Effector CD4-positive, alpha-beta T cell (primary cell): ENCODE measurements at regions not wholly inside any gene's neighbourhood (a gene's known extent, or its start where the extent isn't known, plus 50 kb on each side); places are given as distances from the start of the nearest gene placed in this dataset.
"Not testable (repeated sequence)": the region's sequence is repeated elsewhere in the genome, so short reads cannot be mapped to it uniquely, and the experiment has no call there.

Source experiments
- DNase-seq: peaks from one replicate; pipeline ENCODE4 v3.0.0-alpha.2; 2020

DNA sequence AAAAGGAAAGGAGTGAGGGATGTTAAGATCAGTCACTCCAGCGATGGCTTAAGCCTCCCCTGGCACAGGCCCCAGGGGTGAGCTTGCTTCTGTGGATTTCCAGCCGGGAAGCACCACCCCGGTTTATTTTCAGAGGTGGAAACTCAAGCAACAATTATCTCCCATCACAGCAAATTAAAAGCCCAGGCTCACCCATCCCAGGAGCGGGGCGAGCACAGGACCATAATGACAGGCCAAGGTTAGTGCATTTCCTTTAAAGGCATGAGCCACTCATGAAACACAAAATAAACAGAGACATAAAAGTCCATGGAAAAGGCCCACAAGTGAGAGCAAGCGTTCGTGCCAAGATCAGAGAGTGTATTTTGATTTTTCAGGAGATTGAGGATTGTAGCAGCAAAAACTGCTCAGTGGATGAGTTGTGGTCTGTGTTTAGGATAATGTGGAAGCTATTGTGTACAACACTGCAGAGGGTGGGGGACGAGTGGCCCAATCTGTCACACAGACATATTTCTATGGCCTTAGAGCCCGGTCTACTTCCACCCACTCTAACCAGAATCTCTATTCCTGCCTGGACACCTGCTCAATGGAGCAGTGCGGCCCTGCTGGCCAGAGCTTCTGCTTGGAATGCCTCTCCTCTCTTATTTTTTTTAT, 111.4 kb upstream of the CDC42EP3 start:
- DNase-seq, result no peak

DNA sequence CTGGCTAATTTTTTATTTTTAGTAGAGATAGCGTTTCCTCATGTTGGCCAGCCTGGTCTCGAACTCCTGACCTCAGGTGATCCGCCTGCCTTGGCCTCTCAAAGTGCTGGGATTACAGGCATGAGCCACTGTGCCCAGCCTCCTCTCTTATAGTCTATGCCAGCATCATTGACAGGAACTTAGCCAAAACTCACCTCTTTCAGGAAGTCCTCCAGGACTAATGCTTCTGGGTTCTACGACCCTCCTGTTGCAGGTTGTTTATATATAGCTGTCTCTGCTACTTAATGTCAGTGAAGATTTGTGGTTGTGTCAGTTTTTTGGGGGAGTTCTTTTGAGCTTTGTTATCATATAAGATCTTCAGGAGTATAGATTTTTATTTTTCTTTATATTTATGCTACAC, 112.1 kb upstream of the CDC42EP3 start:
- DNase-seq, result no peak

DNA sequence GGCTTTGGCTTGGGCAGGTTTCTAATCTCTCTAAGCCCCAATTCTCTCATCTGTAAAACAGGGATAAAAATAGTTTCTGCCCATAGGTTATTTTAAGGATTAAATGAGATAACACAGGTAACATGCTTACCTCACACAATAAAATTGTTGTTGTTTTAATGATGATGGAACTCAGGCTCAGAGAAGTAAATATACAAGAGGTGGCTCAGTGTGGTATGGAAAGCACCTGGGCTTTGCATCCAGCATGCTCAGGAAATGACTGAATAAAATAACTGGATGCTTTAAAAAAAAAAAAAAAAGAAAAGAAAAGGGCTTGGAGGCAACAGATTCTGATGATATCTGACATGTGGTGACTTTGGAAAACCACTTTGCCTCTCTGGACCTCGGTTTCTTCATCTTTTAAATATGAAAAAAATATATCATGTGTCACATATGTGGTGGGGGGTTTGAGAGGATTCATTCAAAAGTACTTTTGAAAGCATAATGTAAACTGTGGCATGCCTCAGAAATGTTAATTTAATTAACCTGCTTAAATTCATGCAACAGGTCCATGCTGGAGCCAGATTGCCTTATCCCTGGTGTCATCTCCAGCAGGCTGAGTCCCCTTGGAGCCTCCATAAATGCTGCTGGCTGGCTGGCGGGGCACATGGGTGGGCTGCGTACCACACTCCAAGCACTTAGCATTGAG, 112.8 kb upstream of the CDC42EP3 start:
- no peak for DNase-seq

DNA sequence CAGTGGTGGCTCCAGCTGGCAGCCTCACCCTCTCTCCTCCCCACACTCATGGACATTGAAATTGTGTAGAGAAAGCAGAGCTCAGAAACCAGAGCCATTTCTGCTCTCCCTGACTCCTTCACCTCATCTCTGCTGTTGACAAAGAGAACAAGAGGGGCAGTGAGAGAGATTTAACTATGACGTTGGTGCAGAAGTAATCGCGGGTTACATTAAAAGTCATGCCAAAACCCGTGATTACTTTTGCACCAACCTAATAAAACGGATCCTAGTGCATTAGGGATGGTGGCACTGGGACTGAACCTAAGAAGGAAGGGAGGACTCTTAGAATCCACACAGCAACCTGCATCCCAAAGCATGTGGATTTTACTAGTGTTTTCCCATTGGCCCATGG, 113.3 kb upstream of the CDC42EP3 start:
- DNase-seq, result no peak

DNA sequence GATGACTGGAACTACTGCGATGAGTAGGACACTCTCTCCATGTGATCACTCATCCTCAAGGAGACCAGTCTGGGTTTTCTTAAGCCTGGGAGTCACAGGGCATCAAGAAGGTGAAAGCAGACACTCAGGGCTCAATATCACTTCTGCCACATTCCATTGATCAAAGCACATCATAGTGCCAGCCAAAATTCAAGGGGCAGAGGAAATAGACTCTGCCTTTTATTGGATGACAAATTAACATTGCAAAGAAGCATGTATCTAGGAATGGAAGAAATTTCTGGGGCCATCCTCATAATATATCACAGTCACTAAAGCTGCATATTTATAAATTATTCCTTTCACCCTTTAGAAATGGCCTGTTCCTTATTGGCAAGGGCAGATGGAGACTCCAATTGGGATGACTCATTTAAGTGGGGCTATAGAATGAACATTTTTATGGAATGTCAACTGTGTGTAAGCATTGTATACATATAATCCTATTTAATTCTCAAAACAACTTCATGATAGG, 114.8 kb upstream of the CDC42EP3 start:
- DNase-seq, result no peak

DNA sequence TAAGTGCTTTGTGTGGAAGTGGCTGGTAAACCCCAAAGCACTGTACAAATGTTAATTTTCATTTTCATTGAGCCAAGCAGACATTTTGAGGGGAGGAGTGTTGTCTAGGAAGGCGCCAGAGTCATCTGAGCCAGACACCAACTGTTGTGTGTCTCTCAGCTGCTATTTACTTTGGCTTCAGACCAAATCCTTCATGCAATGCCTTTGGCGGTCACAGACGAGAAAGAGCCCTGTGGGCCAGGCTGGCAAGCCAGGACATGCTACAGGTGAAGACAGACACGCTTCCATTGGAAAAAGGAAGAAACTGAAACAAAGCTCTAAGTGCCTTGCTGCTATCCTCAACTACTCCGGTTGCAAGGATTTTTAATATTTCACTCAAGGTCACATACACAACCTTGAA, 115.4 kb upstream of the CDC42EP3 start:
- no peak for DNase-seq

DNA sequence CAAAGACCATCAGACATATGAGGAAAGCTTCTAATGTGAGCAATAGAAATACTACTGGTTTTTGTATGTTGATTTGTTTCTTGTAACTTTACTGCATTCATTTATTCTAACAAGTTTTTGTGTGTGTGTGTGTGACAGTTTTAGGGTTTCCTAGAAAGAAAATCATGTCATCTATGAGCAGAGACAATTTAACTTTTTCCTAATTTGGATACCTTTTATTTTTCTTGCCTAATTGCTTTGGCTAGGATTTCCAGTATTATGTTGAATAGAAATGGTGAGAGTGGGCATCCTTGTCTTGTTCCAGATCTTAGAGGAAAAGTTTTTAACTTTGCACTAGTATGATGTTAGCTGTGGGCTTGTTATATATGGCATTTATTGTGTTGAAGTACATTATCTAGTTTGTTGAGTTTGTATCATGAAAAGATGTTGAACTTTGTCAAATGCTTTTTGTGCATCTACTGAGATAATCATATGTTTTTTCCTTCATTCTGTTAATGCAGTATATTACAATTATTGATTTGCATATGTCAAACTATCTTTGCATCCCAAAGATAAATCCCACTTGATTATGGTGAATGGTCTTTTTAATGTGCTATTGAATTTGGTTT, 117.3 kb upstream of the CDC42EP3 start:
- DNase-seq, result no peak

DNA sequence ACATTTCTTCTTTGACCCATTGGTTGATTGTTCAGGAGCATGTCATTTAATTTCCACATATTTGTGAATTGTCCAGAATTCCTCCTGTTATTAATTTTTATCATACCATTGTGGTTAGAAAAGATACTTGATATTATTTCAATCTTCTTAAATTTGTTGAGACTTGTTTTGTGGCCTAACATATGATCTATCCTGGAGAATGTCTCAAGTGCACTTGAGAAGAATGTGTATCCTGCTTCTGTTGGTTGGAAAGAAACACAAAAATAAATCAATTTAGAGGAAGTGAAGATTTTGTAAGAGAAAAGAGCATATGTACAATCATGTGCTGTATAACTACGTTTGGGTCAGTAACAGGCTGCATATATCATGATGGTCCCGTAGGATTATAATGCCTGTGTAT, 118.6 kb upstream of the CDC42EP3 start:
- no peak for DNase-seq

DNA sequence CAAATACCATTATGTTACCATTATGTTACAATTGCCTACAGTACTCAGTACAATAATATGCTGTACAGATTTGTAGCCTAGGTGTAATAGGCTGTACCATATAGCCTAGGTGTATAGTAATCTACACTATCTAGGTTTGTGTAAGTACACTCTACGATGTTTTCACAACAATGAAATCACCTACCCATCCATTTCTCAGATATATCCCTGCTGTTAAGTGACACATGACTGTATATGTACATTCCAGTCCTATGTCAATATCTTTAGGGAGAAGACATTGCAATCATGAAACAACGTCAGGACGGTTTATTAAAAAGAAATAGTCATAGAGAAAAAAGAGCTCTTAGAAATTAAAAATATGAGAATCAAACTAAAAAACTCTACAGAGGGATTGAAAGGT, 119.0 kb upstream of the CDC42EP3 start:
- no peak for DNase-seq

DNA sequence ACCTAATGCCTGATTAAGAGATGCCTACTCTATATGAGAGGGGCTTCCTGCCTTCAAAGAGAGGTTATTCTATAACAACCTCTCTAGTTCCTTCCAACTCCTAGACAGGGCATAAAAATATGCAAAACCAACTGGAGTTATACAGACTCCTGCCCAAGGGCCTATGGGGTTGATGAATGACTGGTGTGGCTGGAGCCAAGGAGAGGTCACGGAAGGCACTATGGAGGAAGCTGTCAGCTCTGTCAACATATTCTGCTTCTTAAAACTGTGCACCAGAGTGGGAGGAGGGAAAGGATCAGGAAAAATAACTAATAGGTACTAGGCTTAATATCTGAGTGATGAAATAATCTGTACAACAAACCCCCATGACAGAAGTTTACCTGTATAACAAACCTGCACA, 120.9 kb upstream of the CDC42EP3 start:
- DNase-seq, result no peak

DNA sequence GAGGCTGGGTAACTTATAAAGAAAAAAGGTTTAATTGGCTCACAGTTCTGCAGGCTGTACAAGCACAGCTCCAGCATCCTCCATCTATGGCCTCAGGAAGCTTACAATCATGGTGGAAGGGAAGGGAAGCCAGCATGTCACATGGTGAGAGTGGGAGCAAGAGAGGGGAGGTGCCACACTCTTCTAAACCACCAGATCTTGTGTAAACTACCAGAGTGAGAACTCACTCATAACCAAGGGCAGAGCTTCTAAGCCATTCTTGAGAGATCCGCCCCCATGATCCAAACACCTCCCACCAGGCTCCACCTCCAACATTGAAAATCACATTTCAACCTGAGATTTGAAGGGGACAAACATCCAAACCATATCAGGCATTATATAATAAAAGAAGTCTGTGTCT, 121.6 kb upstream of the CDC42EP3 start:
- no peak for DNase-seq

DNA sequence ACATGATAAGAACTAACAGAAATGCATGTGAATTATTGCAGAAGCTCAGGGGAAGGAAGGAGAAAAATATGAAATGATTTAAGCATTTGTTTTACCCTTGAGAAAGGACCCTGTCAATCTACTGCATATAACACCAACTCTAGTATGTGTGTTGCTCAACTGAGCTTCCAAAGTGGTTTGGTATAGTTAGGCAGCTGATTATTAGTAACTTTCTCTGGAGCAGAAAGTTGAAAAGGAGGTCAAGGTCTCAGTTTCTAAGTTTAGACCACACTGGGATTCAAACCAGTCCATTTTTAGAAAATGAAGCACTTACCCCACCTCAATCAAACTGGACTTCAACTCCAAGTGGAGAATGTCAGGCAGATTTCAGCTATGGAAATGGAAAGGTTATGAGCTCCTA, 123.3 kb upstream of the CDC42EP3 start:
- DNase-seq, result no peak

DNA sequence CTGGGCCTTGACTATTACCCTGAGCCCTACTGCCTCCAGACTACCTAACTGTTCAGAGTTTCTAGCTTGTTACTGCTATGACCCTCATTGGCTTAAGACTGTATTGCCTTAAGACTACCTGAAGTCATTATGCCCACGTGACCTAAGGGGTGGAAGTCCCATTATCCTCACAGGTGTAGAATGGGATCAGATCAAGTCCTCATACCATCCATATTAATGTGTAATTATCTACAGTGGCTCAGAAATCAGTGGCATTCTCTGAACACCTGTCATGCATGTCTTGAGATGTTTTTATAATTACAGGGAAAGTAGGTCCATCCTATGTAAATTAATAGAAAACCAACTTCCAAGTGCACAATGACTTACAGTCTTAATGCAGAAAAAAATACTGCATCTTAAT, 124.0 kb upstream of the CDC42EP3 start:
- DNase-seq, result no peak

DNA sequence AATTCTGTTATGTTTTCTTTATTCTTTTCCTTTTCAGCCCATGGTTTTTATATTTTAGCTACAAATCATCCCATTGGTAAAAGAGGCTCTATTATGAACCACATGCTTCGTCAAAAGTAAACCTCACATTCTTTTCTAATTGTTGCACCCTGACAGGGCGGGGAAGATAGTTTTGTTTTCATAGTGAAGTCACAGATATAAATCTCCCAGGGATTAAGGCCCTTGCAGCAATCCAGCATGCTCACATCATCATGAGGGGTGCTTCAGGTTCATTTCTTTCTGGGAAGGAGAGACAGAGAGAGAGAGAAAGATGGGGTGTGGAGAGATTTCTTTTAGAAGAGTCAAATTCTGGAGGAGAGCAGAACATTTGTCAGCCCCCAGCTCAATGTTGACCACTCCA, 124.5 kb upstream of the CDC42EP3 start:
- no peak for DNase-seq

DNA sequence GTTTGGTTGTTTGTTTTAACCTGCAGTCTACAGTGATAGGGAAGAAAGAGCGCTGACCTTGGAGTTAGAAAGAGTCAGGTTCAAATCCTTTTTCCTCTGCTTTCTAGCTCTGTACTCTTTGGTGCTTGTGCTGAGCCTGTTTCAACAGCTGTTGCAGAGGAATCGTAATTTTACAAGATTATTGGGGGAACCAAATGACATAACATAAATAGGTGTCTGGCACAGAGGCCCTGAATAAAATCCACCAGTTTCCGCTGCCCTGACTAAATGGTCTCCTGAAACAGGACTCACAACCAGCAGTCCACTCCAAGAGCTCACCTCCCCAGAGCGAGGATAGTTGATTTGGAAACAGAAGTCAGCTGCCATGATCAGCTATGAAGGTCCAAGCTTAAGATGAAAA, 125.0 kb upstream of the CDC42EP3 start:
- no peak for DNase-seq

DNA sequence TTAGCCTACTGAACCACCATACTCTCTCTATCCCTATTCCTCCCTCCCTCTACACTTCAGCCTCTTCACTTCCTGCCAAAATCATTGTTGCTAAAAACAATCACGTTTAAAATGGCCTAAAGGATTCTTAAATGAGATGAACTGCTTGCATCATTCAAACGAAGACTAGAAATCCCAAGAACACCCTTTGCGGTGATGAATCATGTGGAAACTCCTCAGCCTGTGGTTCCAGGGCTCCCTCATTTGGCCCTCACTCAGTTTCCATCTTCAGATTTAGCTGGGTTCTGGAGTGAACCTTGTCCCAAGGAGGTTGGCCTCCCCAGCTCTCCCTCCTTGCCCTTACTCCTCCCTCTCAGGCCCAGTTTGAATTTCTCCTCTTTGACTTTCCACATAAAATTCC, 125.6 kb upstream of the CDC42EP3 start:
- DNase-seq, result no peak

DNA sequence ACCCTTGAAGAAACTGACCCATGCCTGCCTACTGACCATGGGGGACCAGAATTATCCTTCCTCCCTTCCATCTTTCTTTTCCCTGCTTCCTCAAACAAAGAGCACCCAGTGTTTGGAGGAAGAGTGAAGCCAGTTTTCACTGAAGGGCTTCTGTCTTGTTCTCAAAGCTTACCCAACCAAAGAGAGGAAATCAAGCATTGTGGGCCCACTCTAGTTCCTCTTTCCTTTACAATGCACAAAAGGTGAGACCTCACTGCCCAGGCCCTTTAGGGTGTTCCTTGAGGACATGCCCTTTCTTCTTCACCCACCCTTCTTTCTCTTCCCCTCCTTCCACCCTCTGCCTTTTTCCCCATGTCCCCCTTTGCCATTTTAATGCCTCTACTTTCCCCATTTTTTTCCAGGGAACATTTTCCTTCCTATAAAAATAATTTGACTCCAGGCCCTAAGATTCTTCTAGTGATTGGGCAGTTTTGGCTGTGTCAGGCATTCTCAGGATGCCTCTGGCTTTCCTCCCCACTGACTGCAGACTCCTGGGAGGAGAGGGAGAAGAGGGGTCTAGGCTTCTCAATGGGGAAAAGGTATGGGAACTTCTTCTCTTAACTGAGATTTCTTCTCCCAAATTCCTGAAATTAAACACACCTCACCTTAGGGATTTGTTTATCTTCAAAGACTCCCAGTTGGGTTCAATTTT, 126.6 kb upstream of the RMDN2 start:
- no peak for DNase-seq

DNA sequence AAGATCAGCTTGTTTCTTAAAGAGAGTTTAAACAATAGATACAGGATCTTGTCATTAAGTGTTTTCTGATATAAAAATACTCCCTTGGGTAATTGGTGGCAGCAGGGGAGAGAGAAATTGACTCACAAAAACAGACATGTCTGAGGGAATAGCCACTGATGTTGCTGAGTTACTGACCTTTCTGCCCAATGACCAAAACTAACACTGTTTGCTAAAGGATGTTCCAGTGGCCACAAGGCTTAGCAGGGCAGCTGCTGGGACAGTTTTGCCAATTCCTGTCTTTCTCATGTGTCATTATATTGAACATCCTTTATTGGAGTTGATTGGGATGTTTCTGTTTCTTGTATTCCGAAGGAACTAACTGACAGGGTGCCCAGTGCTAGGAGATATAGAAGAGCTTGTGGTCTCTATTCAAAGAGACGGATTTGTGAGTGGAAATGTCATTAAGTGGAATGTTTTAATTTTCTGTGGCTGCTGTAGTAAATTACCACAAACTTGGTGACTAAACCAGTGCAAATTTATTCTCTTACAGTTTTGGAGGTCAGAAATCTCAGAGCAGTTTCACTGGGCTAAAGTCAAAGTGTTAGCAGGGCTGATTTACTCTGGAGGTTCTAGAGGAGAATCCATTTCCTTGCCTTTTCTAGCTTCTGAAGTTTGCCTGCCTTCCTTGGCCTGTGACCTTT, 124.8 kb upstream of the RMDN2 start:
- DNase-seq, result no peak

DNA sequence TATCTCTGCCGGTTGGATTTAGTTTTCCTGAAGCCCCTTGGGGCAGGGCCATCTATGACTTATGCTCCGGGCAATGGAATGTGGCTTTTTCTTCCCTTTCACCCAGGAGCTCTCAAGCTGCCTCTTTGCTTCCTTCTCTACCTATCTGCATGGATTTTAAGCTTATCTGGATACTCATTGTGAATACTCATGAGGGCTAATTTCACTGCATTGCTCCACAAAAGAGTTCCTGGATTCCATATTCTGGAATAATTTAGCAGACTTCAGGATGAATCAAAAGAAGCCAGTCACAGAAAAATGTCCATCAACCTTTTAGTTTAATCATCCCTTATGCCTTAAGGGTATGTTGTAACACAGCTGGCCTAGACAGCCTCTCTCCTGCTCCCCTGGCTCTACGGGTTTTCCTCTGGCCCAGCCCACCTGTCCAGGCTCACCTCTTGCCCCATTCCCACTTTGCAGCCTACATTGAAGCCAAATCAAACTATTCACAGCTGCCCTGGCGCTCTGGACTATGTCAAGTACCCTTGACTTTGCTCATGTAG, 122.8 kb upstream of the RMDN2 start:
- no peak for DNase-seq

DNA sequence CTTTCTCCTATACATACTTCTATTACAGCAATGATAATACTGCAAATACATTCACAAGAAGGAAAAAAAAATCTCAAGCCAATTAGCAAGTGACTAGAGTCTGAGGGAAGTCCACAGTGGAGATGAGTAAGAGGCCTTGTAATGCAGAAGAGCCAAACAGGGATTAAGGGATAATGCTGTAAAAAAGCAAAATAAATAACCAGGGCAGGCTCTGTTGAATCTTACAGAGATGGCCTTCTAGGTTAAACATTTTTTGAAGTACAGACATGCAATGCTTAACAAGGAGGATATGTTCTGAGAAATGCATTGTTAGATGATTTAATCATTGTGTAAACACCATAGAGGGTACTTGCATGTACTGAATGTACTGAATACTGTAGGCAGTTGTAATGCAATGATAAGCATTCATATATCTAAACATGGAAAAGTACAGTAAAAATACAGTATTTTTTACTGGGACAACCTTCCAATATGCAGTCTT, 122.1 kb upstream of the RMDN2 start:
- DNase-seq, result no peak

DNA sequence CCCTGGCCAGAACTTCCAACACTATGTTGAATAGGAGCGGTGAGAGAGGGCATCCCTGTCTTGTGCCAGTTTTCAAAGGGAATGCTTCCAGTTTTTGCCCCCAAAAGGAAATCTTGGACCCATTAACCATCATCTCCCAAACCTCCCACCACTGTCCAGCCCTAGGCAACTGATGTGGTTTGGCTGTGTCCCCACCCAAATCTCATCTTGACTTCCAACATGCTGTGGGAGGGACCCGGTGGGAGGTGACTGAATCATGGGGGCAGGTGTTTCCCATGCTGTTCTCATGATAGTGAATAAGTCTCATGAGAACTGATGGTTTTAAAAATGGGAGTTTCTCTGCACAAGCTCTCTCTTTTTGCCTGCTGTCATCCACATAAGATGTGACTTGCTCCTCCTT, 119.1 kb upstream of the RMDN2 start:
- not testable (repeated sequence) for DNase-seq

DNA sequence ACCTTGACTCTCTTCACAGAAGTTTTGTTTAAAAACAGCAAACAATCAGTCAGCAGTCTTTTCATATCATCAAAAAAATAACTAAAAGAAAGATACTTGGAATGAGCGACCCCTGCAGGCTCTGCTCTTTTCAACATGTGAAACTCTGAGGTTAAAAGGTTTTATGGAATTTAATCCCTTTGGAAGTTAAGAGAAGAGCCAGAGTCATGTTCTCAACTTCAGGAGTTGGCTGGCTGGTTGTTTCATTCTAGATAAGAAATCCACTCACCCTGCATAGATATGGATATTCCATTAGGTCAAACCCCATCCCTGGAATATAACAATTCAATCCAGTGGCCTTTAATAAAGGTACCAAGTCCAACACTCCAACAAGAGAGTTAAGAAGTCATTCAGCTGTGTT, 115.6 kb upstream of the RMDN2 start:
- DNase-seq, result no peak
